ENCODE measurements at regions not wholly inside any gene's neighbourhood (a gene's known extent, or its start where the extent isn't known, plus 50 kb on each side); places are given as distances from the start of the nearest gene placed in this dataset.
A peak's percentile ranks its signal among the peaks of the same experiment; 100 is the strongest.

DNA sequence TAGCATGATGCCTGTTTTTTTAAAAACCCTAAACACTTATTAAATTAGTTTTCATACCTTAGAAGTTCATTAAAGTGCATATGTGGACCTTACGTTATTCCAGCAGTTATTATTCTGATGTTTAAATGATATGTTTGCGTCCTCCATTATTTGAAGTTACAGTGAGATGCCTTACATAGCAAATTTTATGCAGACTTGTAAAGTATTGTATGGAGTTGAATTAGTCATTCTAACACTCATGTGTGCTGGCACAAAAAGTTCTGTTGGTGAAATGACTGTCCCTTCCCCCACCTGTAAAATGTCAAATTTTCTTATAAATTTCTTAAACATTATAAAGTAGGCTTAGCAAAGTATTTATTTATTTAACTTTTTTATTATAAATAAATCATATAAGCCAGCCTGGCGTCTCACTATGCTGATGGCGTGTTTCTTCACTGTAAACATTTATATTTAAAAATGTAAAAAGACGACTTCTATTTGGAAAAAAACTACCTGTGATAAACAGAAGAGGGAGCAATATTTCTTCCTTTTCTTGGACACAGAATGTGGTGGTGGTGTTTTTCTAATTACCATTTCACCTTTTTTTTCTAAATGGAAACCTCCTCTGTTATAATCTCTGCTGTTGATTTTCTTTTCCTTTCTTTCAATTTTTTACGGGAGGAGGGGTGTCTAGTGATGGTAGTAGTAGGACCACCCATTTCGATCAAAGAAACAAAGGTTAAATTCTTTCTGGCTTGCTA, 155.4 kb downstream of the RFPL4B start:
- TF ChIP-seq, protein P1, sequence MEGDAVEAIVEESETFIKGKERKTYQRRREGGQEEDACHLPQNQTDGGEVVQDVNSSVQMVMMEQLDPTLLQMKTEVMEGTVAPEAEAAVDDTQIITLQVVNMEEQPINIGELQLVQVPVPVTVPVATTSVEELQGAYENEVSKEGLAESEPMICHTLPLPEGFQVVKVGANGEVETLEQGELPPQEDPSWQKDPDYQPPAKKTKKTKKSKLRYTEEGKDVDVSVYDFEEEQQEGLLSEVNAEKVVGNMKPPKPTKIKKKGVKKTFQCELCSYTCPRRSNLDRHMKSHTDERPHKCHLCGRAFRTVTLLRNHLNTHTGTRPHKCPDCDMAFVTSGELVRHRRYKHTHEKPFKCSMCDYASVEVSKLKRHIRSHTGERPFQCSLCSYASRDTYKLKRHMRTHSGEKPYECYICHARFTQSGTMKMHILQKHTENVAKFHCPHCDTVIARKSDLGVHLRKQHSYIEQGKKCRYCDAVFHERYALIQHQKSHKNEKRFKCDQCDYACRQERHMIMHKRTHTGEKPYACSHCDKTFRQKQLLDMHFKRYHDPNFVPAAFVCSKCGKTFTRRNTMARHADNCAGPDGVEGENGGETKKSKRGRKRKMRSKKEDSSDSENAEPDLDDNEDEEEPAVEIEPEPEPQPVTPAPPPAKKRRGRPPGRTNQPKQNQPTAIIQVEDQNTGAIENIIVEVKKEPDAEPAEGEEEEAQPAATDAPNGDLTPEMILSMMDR (IDR thresholded peaks at IDR 0.05), result peak; percentile 32 to 50 (median 38)
- TF ChIP-seq POLR2AphosphoS5 (IDR thresholded peaks at IDR 0.05), result no peak
- no peak for TF ChIP-seq POLR2A (IDR thresholded peaks at IDR 0.05; ENCODE audit: low read depth)
- no peak for TF ChIP-seq EP300 (IDR thresholded peaks at IDR 0.05)
